Ishikawa (cell line): ENCODE measurements at regions not wholly inside any gene's neighbourhood (a gene's known extent, or its start where the extent isn't known, plus 50 kb on each side); places are given as distances from the start of the nearest gene placed in this dataset.

Experiments
- CEBPB ChIP-seq: IDR thresholded peaks from 2 replicates; pipeline ENCODE4 v1.6.1; 2012
- CREB1 ChIP-seq: IDR thresholded peaks from 2 replicates; pipeline ENCODE4 v1.6.1; 2012; ENCODE audit warnings: low read depth
- EGR1 ChIP-seq: IDR thresholded peaks from 2 replicates; pipeline ENCODE4 v1.6.1; 2012
- EP300 ChIP-seq: IDR thresholded peaks from 2 replicates; pipeline ENCODE4 v1.6.1; 2012; ENCODE audit warnings: borderline replicate concordance
- FOXM1 ChIP-seq: IDR thresholded peaks from 2 replicates; pipeline ENCODE4 v1.6.1; 2012; ENCODE audit warnings: low read depth, borderline replicate concordance
- NFIC ChIP-seq: IDR thresholded peaks from 2 replicates; pipeline ENCODE4 v1.6.1; 2012
- RAD21 ChIP-seq: IDR thresholded peaks from 2 replicates; pipeline ENCODE4 v1.6.1; 2012; ENCODE audit warnings: low read depth
- TAF1 ChIP-seq: IDR thresholded peaks from 2 replicates; pipeline ENCODE4 v1.6.1; 2012; ENCODE audit warnings: low read depth, mild to moderate bottlenecking
- TCF12 ChIP-seq: IDR thresholded peaks from 2 replicates; pipeline ENCODE4 v1.6.1; 2012; ENCODE audit warnings: low read depth
- TEAD4 ChIP-seq: IDR thresholded peaks from 2 replicates; pipeline ENCODE4 v1.6.1; 2012
- YY1 ChIP-seq: IDR thresholded peaks from 2 replicates; pipeline ENCODE4 v1.6.1; 2012; ENCODE audit warnings: low read depth
- ZBTB7A ChIP-seq: IDR thresholded peaks from 2 replicates; pipeline ENCODE4 v1.6.1; 2012; ENCODE audit warnings: low read depth
- TF ChIP-seq, protein P1 (sequence below): IDR thresholded peaks from 2 replicates; pipeline ENCODE4 v1.6.1; 2012
- TF ChIP-seq, protein P2 (sequence below): IDR thresholded peaks from 2 replicates; pipeline ENCODE4 v1.6.1; 2012
- TF ChIP-seq, protein P3 (sequence below): IDR thresholded peaks from 2 replicates; pipeline ENCODE4 v1.6.1; 2012; ENCODE audit warnings: low read depth, mild to moderate bottlenecking

DNA sequence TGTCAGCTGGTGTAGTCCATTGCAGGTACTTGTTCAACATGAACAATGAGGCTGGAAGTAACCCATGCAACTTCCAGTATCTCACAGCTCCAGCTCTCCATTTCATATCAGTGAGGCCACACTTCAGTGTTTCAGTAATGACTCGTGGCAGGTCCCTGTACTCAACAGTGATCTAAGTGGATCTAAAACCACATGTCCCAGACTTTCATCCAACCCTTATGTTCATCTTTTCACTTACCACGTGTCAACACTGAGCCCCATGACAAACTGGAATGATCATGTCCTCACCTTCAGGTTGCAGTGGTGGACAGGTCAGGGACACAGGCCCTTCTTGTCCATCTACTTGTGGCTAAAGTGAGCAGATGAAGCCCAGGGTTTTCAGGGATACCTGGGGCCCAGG lies 155.0 kb upstream of the GRB10 start:
- TF ChIP-seq EGR1 (no peak), YY1 (no peak), EP300 (no peak), NFIC (no peak), FOXM1 (no peak), TAF1 (no peak), TCF12 (no peak), TEAD4 (no peak)
- TF ChIP-seq, protein P1, sequence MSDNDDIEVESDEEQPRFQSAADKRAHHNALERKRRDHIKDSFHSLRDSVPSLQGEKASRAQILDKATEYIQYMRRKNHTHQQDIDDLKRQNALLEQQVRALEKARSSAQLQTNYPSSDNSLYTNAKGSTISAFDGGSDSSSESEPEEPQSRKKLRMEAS = no peak

DNA sequence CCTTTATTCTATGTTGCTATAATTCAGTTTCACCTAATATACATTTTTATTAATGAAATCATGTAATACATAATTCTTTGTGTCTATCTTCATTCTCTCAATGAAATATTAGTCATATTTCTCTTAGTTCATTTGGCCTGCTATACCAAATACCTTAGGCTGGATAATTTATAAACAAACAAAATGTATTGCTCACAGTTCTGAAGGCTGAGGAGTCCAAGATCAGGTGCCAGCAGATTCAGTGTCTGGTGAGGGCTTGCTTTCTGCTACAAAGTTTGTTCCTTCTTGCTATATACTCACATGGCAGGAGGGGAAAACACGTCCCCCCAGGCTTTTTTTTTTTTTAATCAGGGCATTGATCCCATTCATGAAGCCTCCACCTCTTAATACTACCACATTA lies 143.4 kb upstream of the GRB10 start:
- TF ChIP-seq EGR1 (no peak), ZBTB7A (no peak), EP300 (no peak), CEBPB (no peak), YY1 (no peak), CREB1 (no peak), RAD21 (no peak), NFIC (no peak), TCF12 (no peak)
- TF ChIP-seq, protein P2, sequence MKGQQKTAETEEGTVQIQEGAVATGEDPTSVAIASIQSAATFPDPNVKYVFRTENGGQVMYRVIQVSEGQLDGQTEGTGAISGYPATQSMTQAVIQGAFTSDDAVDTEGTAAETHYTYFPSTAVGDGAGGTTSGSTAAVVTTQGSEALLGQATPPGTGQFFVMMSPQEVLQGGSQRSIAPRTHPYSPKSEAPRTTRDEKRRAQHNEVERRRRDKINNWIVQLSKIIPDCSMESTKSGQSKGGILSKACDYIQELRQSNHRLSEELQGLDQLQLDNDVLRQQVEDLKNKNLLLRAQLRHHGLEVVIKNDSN = no peak
- TF ChIP-seq, protein P3, sequence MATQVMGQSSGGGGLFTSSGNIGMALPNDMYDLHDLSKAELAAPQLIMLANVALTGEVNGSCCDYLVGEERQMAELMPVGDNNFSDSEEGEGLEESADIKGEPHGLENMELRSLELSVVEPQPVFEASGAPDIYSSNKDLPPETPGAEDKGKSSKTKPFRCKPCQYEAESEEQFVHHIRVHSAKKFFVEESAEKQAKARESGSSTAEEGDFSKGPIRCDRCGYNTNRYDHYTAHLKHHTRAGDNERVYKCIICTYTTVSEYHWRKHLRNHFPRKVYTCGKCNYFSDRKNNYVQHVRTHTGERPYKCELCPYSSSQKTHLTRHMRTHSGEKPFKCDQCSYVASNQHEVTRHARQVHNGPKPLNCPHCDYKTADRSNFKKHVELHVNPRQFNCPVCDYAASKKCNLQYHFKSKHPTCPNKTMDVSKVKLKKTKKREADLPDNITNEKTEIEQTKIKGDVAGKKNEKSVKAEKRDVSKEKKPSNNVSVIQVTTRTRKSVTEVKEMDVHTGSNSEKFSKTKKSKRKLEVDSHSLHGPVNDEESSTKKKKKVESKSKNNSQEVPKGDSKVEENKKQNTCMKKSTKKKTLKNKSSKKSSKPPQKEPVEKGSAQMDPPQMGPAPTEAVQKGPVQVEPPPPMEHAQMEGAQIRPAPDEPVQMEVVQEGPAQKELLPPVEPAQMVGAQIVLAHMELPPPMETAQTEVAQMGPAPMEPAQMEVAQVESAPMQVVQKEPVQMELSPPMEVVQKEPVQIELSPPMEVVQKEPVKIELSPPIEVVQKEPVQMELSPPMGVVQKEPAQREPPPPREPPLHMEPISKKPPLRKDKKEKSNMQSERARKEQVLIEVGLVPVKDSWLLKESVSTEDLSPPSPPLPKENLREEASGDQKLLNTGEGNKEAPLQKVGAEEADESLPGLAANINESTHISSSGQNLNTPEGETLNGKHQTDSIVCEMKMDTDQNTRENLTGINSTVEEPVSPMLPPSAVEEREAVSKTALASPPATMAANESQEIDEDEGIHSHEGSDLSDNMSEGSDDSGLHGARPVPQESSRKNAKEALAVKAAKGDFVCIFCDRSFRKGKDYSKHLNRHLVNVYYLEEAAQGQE = no peak

DNA sequence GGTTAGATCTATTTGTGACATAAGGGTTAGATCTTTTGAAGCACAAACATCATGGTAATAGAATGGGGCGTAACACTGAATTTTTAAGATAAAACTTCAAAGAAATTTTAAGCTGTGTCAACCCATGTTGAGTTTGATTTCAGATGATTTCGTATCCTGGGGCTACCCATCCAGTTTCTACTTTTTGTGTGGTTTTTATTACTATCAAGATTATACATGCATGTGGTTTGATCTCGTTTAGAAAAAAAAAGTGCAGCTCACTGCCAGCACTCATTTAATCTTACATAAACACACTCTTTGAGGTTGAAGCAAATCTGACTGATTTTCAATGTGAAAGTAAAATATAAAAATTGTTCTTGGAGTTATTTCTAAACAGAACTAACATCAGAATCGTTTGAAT lies 140.8 kb upstream of the GRB10 start:
- TF ChIP-seq CREB1 (no peak), CEBPB (no peak), EP300 (no peak), EGR1 (no peak)
- TF ChIP-seq, protein P1 = no peak
- TF ChIP-seq, protein P3 = no peak

DNA sequence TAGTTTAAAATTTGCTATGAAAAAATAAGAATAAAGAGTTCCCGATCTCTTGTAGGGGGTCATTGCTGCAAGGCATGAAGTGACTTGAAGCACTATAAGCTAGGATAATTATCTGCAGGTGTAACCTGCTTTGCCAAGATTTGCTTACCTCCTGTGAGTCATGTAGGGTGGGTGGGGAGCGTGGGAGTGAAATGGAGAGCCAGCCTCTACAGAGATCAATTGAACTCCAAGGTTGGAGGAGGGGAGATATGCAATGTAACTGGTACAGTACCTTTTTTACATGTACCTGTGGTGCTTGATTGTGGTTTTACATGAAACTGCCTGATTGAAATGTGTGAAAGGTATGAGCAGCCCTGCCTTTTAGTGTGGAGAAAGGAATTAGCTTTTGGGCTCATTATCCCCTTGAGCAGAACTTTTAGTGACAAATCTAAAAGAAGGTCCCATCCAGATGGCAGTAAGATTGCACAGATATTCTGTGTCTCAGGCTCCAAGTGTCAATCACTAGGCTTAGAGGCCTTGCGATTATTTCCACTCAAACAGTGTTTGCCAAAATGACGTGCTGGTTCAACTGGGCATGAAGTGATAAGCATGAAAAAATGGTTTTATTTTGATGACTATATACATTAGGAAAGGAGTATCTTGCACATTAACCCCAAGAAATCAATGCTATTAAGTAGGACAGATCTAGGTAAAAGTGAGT lies 138.6 kb upstream of the GRB10 start:
- TF ChIP-seq EP300 (no peak), EGR1 (peak; percentile 25; the same call in 1 of the 2 replicates), TEAD4 (no peak), YY1 (no peak), CREB1 (no peak), ZBTB7A (no peak)
- TF ChIP-seq, protein P2 = no peak

DNA sequence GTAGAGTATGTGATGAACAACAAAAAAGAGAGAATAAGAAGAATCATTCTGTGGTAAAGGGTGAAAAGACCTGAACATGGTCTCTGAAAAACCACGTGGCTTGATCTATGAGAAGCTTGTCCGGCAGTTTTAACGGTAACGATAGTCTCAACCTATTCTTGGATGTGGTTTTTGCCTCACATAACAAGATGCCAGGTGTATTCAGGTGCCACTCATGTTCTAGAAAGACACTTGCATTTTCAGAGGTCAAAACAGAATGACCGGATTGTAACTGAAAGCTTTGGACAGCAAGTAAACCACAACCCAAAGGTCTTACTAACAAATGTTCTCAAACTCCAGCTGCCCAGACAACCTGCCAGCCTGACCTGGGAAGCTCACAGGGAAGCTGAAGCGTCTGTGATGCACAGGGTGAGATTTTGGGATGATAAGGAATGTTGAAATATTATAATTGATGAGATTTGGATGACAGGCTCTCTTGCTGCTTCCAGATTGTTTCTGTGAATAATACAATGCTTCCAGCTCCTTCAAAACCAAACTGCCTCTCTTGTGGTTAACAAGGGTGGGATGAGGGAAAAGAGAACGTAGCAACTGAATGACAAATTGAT lies 137.4 kb upstream of the GRB10 start:
- TF ChIP-seq YY1 (no peak), NFIC (no peak), CEBPB (no peak), RAD21 (no peak), ZBTB7A (no peak), EP300 (no peak), CREB1 (no peak), EGR1 (no peak)
- TF ChIP-seq, protein P3 = no peak
- TF ChIP-seq, protein P2 = no peak
